HG03139 (cell line): ENCODE measurements at regions not wholly inside any gene's neighbourhood (a gene's known extent, or its start where the extent isn't known, plus 50 kb on each side); places are given as distances from the start of the nearest gene placed in this dataset.

Experiments
- ATAC-seq: cut with Tn5 transposase; IDR thresholded peaks from one replicate; pipeline ENCODE4 v1.9.1; 2021; ENCODE audit not compliant: unreplicated experiment

DNA sequence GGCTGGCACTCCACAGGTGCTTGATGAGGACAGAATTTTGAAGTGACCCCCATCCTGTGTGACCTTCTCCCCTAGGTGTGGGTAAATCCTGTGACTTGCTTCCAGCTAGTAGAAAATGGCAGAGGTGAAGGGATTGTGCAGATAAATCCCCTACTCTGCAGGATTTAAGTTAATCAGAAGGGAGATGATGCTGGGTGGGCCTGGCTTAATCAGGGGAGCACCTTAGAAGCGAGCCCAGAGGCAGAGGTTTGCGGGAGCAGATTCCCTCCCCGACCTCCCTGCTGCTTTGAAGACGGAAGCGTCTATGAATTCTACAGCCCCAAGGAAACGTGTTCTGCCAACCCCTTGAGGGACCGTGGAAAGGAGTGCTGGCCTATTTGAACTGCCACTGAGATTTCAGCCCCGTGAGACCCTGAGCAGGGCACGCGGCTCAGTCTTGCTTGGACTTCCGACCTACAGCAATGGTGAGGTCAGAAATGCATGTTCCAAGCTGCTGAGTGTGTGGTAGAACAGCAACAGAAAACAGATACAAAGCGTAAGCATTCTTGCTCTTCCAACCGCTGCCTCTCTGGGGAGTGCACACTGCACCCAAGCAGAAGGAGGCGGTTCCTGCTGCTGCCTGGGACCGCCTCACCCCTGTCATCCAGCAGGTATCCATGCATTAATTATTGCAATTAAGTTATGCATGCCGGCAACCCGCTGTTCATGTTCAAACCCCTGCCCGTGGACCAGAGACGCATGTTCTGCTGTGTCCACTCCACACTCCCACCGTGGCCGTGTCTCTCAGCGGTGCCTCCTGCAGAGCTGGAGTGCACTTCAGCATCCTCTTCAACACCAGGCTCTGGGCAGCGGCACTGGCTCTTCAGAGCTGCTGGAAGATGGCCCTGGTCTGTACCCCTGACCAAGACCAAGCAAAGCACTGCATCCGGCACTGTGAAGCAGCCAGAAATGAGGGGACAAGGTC, 54.6 kb upstream of the RXRA start:
- no peak for ATAC-seq

DNA sequence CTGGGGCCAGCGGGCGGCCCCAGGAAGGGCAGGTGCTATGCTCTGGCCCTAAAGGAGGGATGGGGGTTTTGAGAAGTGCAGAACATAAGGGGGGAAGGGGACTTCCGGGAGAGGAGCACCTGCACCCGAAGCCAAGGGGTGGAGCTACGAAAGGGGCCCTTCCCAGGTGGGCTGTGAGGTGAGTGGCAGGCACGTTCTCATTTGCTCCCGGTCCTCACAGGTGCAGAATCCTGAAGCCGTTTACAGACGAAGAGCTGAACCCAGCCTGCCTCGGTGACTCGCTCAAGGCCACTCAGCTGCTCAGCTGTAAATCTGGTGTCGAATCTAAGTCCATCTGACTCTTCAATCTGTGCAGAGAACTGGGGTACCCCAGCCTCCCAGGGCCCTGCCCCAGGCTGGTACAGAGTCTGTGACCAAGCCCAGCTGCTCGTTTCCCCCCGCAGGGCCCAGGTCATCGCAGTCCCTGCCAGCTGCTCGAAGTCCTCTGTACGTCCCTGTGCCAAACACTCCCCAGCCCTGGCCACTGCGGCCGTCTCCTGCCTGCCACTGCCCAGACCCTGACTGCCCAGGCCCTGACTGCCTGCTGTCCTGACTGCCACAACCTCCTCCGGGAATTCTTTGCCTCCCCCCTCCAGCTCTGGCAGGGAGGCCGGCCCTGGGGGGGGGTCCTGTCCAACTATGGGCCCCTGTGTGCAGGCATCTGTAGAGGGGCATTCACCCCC, 53.8 kb upstream of the RXRA start:
- ATAC-seq = no peak

DNA sequence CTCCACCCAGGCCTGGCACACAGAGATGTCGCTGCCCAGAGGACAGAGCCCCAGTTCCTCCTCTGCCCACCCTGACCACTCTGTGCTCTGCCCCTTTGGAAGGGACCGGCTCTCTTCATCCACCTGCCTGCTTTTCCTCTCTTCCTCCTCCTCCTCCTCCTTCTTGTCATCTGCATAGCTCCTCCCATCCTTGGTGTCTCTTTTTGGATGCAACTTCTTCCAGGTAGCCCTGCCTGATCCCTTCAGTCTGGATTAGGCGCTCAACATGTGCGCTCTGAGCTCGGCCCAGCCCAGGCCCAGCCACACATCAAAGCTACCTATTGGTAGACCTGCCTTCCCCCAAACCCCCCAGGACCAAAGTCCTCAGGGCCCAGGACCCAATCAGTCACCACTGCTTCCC, 52.6 kb upstream of the RXRA start:
- no peak for ATAC-seq

DNA sequence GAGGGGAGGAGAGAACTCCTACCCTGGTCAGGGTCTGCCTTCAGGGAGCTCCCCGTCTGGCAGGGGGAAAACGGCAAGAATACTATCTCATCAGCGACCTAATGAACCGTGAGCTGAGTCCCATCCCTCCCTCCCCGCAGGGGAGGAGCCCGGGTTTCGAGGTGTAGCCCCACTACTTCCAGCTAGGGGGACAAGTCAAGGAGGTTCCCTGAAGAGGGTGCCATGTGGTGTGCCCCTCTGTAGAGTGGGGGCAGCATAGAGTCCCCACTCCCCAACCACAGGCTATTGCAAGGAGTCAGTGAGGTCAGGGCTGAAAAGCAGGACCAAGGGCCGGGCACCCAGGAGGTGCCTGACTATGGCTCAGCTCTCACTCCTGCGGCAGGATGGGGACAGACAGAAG, 50.9 kb upstream of the RXRA start:
- no peak for ATAC-seq

GRCh38 chr9:134276453-134277245, 49.6 kb upstream of the RXRA start:
- no peak for ATAC-seq
